Cardiac muscle cell (in vitro differentiated cells and primary cell): ENCODE measurements at regions not wholly inside any gene's neighbourhood (a gene's known extent, or its start where the extent isn't known, plus 50 kb on each side); places are given as distances from the start of the nearest gene placed in this dataset.

Source experiments
- DNase-seq, 2 donors: peaks; one replicate each; pipeline versions ENCODE4 v3.0.0 to v3.0.0-alpha.2; 2010 to 2017; ENCODE audit warnings: low read depth in 1 of 2, low spot score in 1 of 2
- H3K27ac ChIP-seq: fragments of 200-600 bp; sonication (generic); 2 replicates; pipeline ENCODE4 v1.5.1; 2016
- H3K27me3 ChIP-seq: fragments of 200-600 bp; sonication (generic); 2 replicates; pipeline ENCODE4 v1.6.0; 2016; ENCODE audit warnings: control low read depth
- H3K36me3 ChIP-seq: fragments of 200-600 bp; sonication (generic); 2 replicates; pipeline ENCODE4 v1.5.1; 2016; ENCODE audit warnings: control low read depth
- H3K4me1 ChIP-seq: fragments of 200-600 bp; sonication (generic); 2 replicates; pipeline ENCODE4 v1.8.1; 2017; ENCODE audit warnings: low read depth, mild to moderate bottlenecking, mixed run types
- H3K4me3 ChIP-seq: fragments of 200-600 bp; sonication (generic); 2 replicates; pipeline ENCODE4 v1.5.1; 2016; ENCODE audit warnings: mild to moderate bottlenecking
- H3K9me3 ChIP-seq: fragments of 200-600 bp; sonication (generic); 2 replicates; pipeline ENCODE4 v1.5.1; 2017; ENCODE audit warnings: low read depth, mild to moderate bottlenecking, control low read depth
- CTCF ChIP-seq: IDR thresholded peaks from 2 replicates; pipeline ENCODE4 v1.5.1; 2012; ENCODE audit warnings: low read depth, mild to moderate bottlenecking, low read length

GRCh38 chr2:140064243-140064642 lies 1284.1 kb upstream of the NXPH2 start:
- TF ChIP-seq CTCF, result no peak
- H3K4me1 ChIP-seq, result no peaks in the 10 kb centered on the region
- no peak overlapping the region for H3K4me3 ChIP-seq
- H3K27ac ChIP-seq, result no peak overlapping the region
- H3K27me3 ChIP-seq, result no peaks in the 10 kb centered on the region
- no peak for DNase-seq
- H3K36me3 ChIP-seq, result no peaks in the 10 kb centered on the region
- no peaks in the 10 kb centered on the region for H3K9me3 ChIP-seq

GRCh38 chr2:140063356-140063755 lies 1283.2 kb upstream of the NXPH2 start:
- Histone ChIP-seq H3K27ac (no peak overlapping the region), H3K36me3 (no peaks in the 10 kb centered on the region), H3K4me3 (no peak overlapping the region), H3K27me3 (no peaks in the 10 kb centered on the region), H3K9me3 (no peaks in the 10 kb centered on the region), H3K4me1 (no peaks in the 10 kb centered on the region)
- TF ChIP-seq CTCF, result no peak
- no peak for DNase-seq

- Histone ChIP-seq H3K4me1 (no peaks in the 10 kb centered on the region), H3K27ac (no peak overlapping the region), H3K27me3 (no peaks in the 10 kb centered on the region), H3K9me3 (no peaks in the 10 kb centered on the region), H3K36me3 (no peaks in the 10 kb centered on the region), H3K4me3 (no peak overlapping the region)
- no peak for TF ChIP-seq CTCF
- no peak for DNase-seq
Measured at GRCh38 chr2:140061240-140061639, 1281.0 kb upstream of the NXPH2 start.

- no peak for TF ChIP-seq CTCF
- no peaks in the 10 kb centered on the region for H3K4me1 ChIP-seq
- H3K27ac ChIP-seq, result no peak overlapping the region
Measured at GRCh38 chr2:140057928-140058327, 1277.7 kb upstream of the NXPH2 start.

GRCh38 chr2:140041811-140042210 lies 1261.6 kb upstream of the NXPH2 start:
- Histone ChIP-seq H3K9me3 (no peaks in the 10 kb centered on the region), H3K4me1 (no peaks in the 10 kb centered on the region), H3K4me3 (no peak overlapping the region), H3K27me3 (no peaks in the 10 kb centered on the region), H3K36me3 (no peaks in the 10 kb centered on the region), H3K27ac (no peak overlapping the region)
- DNase-seq, result no peak
- no peak for TF ChIP-seq CTCF

More at GRCh38 chr2:140057928-140058327, 1277.7 kb upstream of the NXPH2 start:
- no peaks in the 10 kb centered on the region for H3K9me3 ChIP-seq
- no peak for DNase-seq
- H3K27me3 ChIP-seq, result no peaks in the 10 kb centered on the region
- H3K4me3 ChIP-seq, result no peak overlapping the region
- no peaks in the 10 kb centered on the region for H3K36me3 ChIP-seq

GRCh38 chr2:140041239-140041638 lies 1261.0 kb upstream of the NXPH2 start:
- Histone ChIP-seq H3K4me3 (no peak overlapping the region), H3K36me3 (no peaks in the 10 kb centered on the region), H3K4me1 (no peaks in the 10 kb centered on the region), H3K27me3 (no peaks in the 10 kb centered on the region), H3K9me3 (no peaks in the 10 kb centered on the region), H3K27ac (no peak overlapping the region)
- no peak for DNase-seq
- no peak for TF ChIP-seq CTCF
